Adrenal gland (tissue), 9 donors: ENCODE measurements at regions not wholly inside any gene's neighbourhood (a gene's known extent, or its start where the extent isn't known, plus 50 kb on each side); places are given as distances from the start of the nearest gene placed in this dataset.
"Not testable (repeated sequence)": the region's sequence is repeated elsewhere in the genome, so short reads cannot be mapped to it uniquely, and the experiment has no call there.

Experiments used
- DNase-seq, 7 donors: peaks; one replicate each; pipeline ENCODE4 v3.0.0-alpha.2; 2019 to 2020
- H3K27ac ChIP-seq, 5 donors: fragments of 200-600 bp; sonication (generic) in 4 of 5; 1 replicate in 3 of 5; 2 replicates in 2 of 5; pipeline versions ENCODE4 v1.5.1 to v1.8.0; 2016 to 2020; ENCODE audit warnings: mild to moderate bottlenecking in 1 of 5
- H3K27me3 ChIP-seq: fragments of 200-600 bp; 2 replicates; pipeline ENCODE4 v1.8.0; 2021
- H3K36me3 ChIP-seq, 2 donors: fragments of 200-600 bp; replicated peaks in 1 of 2; 1 replicate in 1 of 2; 2 replicates in 1 of 2; pipeline versions ENCODE4 v1.5.1 to v1.8.0; 2018 to 2022
- H3K4me1 ChIP-seq, 2 donors: fragments of 200-600 bp; replicated peaks in 1 of 2; 1 replicate in 1 of 2; 2 replicates in 1 of 2; pipeline versions ENCODE4 v1.5.1 to v1.8.0; 2018 to 2021
- H3K4me3 ChIP-seq, 4 donors: fragments of 200-600 bp; sonication (generic) in 3 of 4; one replicate each; pipeline ENCODE4 v1.5.1; 2016 to 2018
- H3K9me3 ChIP-seq, 3 donors: fragments of 200-600 bp; sonication (generic) in 1 of 3; replicated peaks in 1 of 3; 1 replicate in 2 of 3; 2 replicates in 1 of 3; pipeline versions ENCODE4 v1.5.1 to v1.8.0; 2016 to 2021
- WGBS, 4 donors: extraction: QIAGEN DNeasy Blood & Tissue Kit in 2 of 4; methylation state at CpG; one replicate each; pipeline versions ENCODE4 v1.1.5 to v1.1.7; 2013 to 2017; 5-methylcytosine and 5-hydroxymethylcytosine counted together
- intact Hi-C, 2 donors: fragments of 100-400 bp; cut with DNase I; formaldehyde crosslinking; loops; one replicate each; pipeline versions ENCODE4 v1.14.1 to v1.15.0; 2022 to 2023
- donor health status: healthy with polysubstance abuse.
- donor health status: Bipolar disorder and iron deficiency.
- donor health status: DM: yes; HTN: yes; CAD: no.
- donor health status: DM: no; HTN: no; CAD: no.
- donor health status: DM: no; HTN: no; CAD: no.

DNA sequence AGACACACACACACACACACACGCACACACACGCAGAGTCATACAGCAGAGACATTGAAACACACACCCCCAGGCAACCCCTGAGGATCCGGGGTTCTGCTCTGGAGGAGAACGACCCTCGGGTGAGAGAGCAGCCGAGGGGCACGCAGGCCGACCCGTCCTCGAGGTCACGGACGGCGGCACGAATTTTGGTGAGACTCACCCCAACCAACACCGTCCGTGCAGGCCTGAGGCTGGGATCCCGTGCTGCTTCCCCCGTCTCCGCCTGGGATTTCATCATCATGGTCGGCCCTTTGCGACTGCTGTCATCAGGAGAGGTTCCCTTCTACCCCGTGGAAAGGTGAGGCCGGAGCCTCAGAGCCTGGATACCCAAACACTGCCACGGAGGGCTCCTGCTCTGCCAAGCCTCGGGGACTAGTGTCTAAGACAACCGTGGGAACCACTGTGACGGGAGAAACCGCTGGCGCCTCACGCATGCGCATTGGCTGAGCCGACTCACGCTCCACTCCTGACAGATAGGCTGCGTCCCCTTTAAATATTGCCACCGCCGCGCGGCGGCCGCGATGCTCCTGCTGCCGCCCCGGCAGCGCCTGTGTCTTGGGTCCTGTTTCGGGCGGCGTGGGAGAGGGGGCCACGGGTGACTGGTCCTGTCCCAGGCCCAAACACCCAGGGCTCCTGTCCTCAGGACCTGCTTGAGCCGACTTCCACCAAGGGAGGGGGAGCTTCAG is 699.1 kb upstream of the TPTE start:
- intact Hi-C loops, H3K4me3 ChIP-seq, H3K36me3 ChIP-seq, DNase-seq, H3K9me3 ChIP-seq, H3K27me3 ChIP-seq, H3K4me1 ChIP-seq, H3K27ac ChIP-seq: not testable (repeated sequence)
- WGBS, 4 donors, result 75 to 86% (median 77%) methylated on average over 11 to 48 of the region's 49 CpGs

DNA sequence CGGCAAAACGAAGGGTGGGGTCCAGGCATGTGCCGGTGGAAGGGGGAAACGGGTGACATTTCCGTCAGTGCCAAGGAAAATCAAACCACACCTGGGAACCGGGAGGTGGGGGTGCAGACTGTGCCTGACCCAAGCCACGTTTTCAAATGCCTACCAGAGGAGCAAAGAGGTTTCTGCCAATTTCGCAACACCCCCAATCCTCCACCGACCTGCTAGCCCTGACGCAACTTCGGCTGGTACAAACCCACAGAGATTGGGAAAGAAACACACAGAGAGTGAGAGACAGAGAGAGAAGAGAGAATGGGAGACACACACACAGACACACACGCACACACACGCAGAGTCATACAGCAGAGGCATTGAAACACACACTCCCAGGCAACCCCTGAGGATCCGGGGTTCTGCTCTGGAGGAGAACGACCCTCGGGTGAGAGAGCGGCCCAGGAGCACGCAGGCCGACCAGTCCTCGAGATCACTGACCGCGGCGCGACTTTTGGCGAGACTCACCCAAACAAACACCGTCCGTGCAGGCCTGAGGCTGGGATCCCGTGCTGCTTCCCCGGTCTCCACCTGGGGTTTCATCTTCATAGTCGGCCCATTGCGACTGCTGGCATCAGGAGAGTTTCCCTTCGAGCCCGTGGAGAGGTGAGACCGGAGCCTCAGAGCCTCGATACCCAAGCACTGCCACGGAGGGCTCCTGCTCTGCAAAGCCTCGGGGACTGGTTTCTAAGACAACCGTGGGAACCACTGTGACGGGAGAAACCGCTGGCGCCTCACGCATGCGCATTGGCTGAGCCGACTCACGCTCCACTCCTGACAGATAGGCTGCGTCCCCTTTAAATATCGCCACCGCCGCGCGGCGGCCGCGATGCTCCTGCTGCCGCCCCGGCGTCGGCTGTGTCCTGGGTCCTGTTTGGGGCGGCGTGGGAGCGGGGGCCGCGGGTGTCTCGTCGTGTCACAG is 697.9 kb upstream of the TPTE start:
- H3K4me3 ChIP-seq, H3K4me1 ChIP-seq, H3K27me3 ChIP-seq, intact Hi-C loops, H3K9me3 ChIP-seq, H3K36me3 ChIP-seq, H3K27ac ChIP-seq: not testable (repeated sequence)
- 77 to 87% (median 80%) methylated on average over 32 to 51 of the region's 65 CpGs for WGBS, 4 donors
- DNase-seq, result peak in 6 of 7 donors; percentile 24 to 77 (median 48)

DNA sequence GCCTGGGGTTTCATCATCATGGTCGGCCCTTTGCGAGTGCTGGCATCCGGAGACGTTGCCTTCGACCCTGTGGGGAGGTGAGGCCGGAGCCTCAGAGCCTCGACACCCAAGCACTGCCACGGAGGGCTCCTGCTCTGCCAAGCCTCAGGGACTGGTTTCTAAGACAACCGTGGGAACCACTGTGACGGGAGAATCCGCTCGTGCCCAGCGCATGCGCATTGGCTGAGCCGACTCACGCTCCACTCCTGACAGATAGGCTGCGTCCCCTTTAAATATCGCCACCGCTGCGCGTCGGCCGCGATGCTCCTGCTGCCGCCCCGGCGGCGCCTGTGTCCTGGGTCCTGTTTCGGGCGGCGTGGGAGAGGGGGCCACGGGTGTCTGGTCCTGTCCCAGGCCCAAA is 690.6 kb upstream of the TPTE start:
- H3K27me3 ChIP-seq, H3K4me1 ChIP-seq, DNase-seq, intact Hi-C loops, H3K4me3 ChIP-seq, H3K36me3 ChIP-seq, H3K9me3 ChIP-seq, H3K27ac ChIP-seq: not testable (repeated sequence)
- 81% methylated on average over 14 of the region's 32 CpGs; no CpG with 5 or more reads in 3 of the 4 donors for WGBS, 4 donors

DNA sequence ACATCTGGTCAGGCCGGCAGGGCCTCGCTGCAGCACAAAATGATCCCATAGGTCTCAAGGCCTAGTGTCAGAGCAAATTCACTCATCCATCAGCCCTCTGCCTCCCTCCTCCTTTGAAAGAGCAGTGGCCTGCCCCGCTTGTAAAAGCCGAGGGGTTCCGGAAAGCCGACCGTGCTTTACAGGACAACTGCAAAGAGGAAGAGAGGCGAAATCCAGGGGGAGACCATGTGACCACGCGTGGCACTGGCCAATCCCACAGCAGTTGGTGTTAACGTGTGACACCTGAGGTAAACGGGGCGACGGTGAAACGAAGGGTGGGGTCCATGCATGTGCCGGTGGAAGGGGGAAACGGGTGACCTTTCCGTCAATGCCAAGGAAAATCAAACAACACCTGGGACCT is 688.6 kb upstream of the TPTE start:
- H3K9me3 ChIP-seq, intact Hi-C loops, H3K4me1 ChIP-seq, H3K27ac ChIP-seq, H3K4me3 ChIP-seq, H3K36me3 ChIP-seq, H3K27me3 ChIP-seq: not testable (repeated sequence)
- 72 to 81% (median 77%) methylated on average over 14 to 16 of the region's 18 CpGs for whole genome bisulfite sequencing, 4 donors
- peak in 2 of 7 donors; percentile 37 to 58 for DNase-seq

DNA sequence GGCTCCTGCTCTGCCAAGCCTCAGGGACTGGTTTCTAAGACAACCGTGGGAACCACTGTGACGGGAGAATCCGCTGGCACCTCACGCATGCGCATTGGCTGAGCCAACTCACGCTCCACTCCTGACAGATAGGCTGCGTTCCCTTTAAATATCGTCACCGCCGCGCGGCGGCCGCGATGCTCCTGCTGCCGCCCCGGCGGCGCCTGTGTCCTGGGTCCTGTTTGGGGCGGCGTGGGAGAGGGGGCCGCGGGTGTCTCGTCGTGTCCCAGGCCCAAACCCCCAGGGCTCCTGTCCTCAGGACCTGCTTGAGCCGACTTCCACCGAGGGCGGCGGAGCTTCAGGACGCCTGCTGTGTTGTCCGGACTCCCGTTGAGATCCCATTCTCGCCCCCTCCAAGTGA is 684.8 kb upstream of the TPTE start:
- not testable (repeated sequence) for H3K27ac ChIP-seq

DNA sequence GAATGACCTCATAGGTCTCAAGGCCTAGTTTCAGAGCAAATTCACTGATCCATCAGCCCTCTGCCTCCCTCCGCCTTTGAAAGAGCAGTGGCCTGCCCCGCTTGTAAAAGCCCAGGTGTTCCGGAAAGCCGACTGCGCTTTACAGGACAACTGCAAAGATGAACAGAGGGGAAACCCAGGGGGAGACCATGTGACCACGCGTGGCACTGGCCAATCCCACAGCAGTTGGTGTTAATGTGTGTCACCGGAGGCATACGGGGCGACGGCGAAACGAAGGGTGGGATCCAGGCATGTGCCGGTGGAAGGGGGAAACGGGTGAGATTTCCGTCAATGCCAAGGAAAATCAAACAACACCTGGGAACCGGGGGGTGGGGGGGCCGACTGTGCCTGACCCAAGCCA is 684.4 kb upstream of the TPTE start:
- H3K9me3 ChIP-seq, intact Hi-C loops, H3K36me3 ChIP-seq, H3K4me3 ChIP-seq, H3K27me3 ChIP-seq, H3K4me1 ChIP-seq, H3K27ac ChIP-seq, DNase-seq: not testable (repeated sequence)
- WGBS, 4 donors, result 74 to 80% (median 77%) methylated on average over 11 to 18 of the region's 18 CpGs

More for the DNA sequence above, 684.8 kb upstream of the TPTE start:
- H3K4me1 ChIP-seq, DNase-seq, intact Hi-C loops, H3K4me3 ChIP-seq, H3K27me3 ChIP-seq, H3K9me3 ChIP-seq, H3K36me3 ChIP-seq: not testable (repeated sequence)
- WGBS, 4 donors, result 62 to 78% (median 76%) methylated on average over 8 to 33 of the region's 33 CpGs; no CpG with 5 or more reads in 1 of the 4 donors

DNA sequence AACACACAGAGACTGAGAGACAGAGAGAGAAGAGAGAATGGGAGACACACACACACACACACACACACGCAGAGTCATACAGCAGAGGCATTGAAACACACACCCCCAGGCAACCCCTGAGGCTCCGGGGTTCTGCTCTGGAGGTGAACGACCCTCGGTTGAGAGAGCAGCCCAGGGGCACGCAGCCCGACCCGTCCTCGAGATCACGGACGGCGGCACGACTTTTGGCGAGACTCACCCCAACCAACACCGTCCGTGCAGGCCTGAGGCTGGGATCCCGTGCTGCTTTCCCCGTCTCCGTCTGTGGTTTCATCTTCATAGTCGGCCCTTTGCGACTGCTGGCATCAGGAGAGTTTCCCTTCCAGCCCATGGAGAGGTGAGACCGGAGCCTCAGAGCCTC is 683.9 kb upstream of the TPTE start:
- peak in 1 of 7 donors; percentile 48 for DNase-seq
- 71 to 79% (median 76%) methylated on average over 17 to 21 of the region's 21 CpGs for WGBS, 4 donors

More for the DNA sequence above, 683.9 kb upstream of the TPTE start:
- intact Hi-C loops, H3K4me3 ChIP-seq, H3K27ac ChIP-seq, H3K36me3 ChIP-seq, H3K27me3 ChIP-seq, H3K4me1 ChIP-seq, H3K9me3 ChIP-seq: not testable (repeated sequence)
